ENCODE measurements at regions not wholly inside any gene's neighbourhood (a gene's known extent, or its start where the extent isn't known, plus 50 kb on each side); places are given as distances from the start of the nearest gene placed in this dataset.

DNA sequence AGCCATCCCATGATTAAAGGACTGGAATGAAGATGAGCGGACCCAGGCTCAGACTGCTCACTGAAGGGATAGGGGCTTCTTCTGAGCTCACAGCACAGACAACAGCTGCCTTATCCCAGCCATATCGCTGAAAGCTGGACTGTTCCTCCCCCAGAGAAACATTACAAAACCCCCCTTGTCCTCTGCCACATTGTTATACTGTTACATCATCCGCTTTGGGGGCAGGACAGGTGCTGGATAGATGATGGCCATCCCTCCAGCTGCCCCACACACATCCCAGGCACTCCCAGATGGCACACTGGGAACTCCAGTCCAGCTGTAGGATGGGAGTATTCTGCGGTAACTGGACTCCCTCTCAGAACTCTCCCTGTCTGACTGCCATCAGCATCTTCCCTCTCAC, 58.7 kb upstream of the BTRC start:
- Histone ChIP-seq H4K20me1 (replicated peaks; ENCODE audit: control insufficient read depth, extremely low read depth, insufficient read depth, low read length) (no peaks in the 10 kb centered on the region), H3K36me3 (ENCODE audit: control insufficient read depth in 2 of 2, extremely low read depth in 1 of 2, insufficient read depth in 2 of 2, low read length in 2 of 2) (no peaks in the 10 kb centered on the region), H3K79me2 (ENCODE audit: control insufficient read depth, insufficient read depth, low read length) (no peaks in the 10 kb centered on the region), H3K4me2 (ENCODE audit: insufficient read depth, low read length) (no peak overlapping the region), H2AFZ (ENCODE audit: low read depth, low read length) (no peak overlapping the region), H3K4me3 (replicated peaks in 1 of 3; ENCODE audit: insufficient read depth in 1 of 3, low read depth in 1 of 3, low read length in 3 of 3) (no peak overlapping the region), H3K9me3 (replicated peaks; ENCODE audit: control insufficient read depth, insufficient read depth, low read length) (no peaks in the 10 kb centered on the region), H3K4me1 (ENCODE audit: control insufficient read depth, extremely low read depth, insufficient read depth, low read length) (peaks cover 2% of the 10 kb centered on the region), H3K27me3 (ENCODE audit: control insufficient read depth in 2 of 2, insufficient read depth in 2 of 2, low read length in 2 of 2) (peaks cover 36 to 41% of the 10 kb centered on the region in 2 experiments), H3K9me1 (replicated peaks; ENCODE audit: control insufficient read depth, extremely low read depth, insufficient read depth, low read length) (no peaks in the 10 kb centered on the region), H3K9ac (replicated peaks; ENCODE audit: extremely low read depth, insufficient read depth, low read length) (no peak overlapping the region), H3K27ac (ENCODE audit: insufficient read depth, low read depth, low read length) (no peak overlapping the region)
- dilution Hi-C loops (cut with MboI; ENCODE audit: extremely low pct_ligation_motif_present, low sequenced_read_pairs) (no loop called here), intact Hi-C loops (cut with micrococcal nuclease) (no loop called here)
- FAIRE-seq, result no peak
- ChIA-PET CTCF (interaction anchor here (0.8 to 10.8 kb wide), 5 partner anchors 22 to 275 kb away, joined by 3 to 156 read pairs (median 3); no protein-coding TSS in a partner anchor), POLR2A (no interaction called here)
- TF ChIP-seq MYC (IDR thresholded peaks at IDR 0.05; ENCODE audit: low read depth, low read length), result no peak
- TF ChIP-seq POLR2A (IDR thresholded peaks at IDR 0.05; ENCODE audit: low read depth, low read length), result no peak
- TF ChIP-seq, protein P1, sequence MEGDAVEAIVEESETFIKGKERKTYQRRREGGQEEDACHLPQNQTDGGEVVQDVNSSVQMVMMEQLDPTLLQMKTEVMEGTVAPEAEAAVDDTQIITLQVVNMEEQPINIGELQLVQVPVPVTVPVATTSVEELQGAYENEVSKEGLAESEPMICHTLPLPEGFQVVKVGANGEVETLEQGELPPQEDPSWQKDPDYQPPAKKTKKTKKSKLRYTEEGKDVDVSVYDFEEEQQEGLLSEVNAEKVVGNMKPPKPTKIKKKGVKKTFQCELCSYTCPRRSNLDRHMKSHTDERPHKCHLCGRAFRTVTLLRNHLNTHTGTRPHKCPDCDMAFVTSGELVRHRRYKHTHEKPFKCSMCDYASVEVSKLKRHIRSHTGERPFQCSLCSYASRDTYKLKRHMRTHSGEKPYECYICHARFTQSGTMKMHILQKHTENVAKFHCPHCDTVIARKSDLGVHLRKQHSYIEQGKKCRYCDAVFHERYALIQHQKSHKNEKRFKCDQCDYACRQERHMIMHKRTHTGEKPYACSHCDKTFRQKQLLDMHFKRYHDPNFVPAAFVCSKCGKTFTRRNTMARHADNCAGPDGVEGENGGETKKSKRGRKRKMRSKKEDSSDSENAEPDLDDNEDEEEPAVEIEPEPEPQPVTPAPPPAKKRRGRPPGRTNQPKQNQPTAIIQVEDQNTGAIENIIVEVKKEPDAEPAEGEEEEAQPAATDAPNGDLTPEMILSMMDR (IDR thresholded peaks at IDR 0.05; ENCODE audit: extremely low read depth in 1 of 2, insufficient read depth in 1 of 2, low read depth in 1 of 2, low read length in 2 of 2), result no peak
- no peak for TF ChIP-seq GATA2 (IDR thresholded peaks at IDR 0.05; ENCODE audit: insufficient read depth, insufficient read length, low read depth, low read length)
- no peak for TF ChIP-seq FOS (IDR thresholded peaks at IDR 0.05; ENCODE audit: borderline replicate concordance, insufficient read depth, low read length)
- TF ChIP-seq JUN (IDR thresholded peaks at IDR 0.05; ENCODE audit: borderline replicate concordance, insufficient read depth, insufficient read length, low read depth), result no peak
- no peak for TF ChIP-seq EZH2 (IDR thresholded peaks at IDR 0.05; ENCODE audit: borderline replicate concordance, low read depth, low read length, severe bottlenecking)
- TF ChIP-seq, protein P2, sequence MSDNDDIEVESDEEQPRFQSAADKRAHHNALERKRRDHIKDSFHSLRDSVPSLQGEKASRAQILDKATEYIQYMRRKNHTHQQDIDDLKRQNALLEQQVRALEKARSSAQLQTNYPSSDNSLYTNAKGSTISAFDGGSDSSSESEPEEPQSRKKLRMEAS (IDR thresholded peaks at IDR 0.05; ENCODE audit: insufficient read depth, insufficient read length), result no peak
- no peak for TF ChIP-seq POLR2AphosphoS5 (IDR thresholded peaks at IDR 0.05; ENCODE audit: insufficient read depth, low read depth, low read length)
- BruUV-seq (replicated peaks), result no TSS peak
- DNase-seq (ENCODE audit: low read depth, low spot score), result no peak

Data from endothelial cell of umbilical vein (primary cell).